Aorta (tissue), 5 donors: ENCODE measurements at regions not wholly inside any gene's neighbourhood (a gene's known extent, or its start where the extent isn't known, plus 50 kb on each side); places are given as distances from the start of the nearest gene placed in this dataset.

Experiments
- ATAC-seq: fragments of 200-7000 bp; cut with Tn5 transposase; one replicate; pipeline ENCODE4 v1.9.1; 2022; ENCODE audit warnings: moderate library complexity; ENCODE audit not compliant: low FRiP score
- DNase-seq, 2 donors: peaks; one replicate each; pipeline ENCODE4 v3.0.0-alpha.2; 2020
- H3K27ac ChIP-seq, 2 donors: one replicate each; pipeline ENCODE4 v1.5.1; 2013; ENCODE audit warnings: low read length in 2 of 2, mild to moderate bottlenecking in 2 of 2, moderate library complexity in 2 of 2, control low read depth in 1 of 2, inconsistent platforms in 1 of 2, low read depth in 1 of 2
- H3K27me3 ChIP-seq, 2 donors: one replicate each; pipeline ENCODE4 v1.6.1; 2013; ENCODE audit warnings: control low read depth in 1 of 2, low read length in 1 of 2, mild to moderate bottlenecking in 1 of 2, moderate library complexity in 1 of 2; ENCODE audit not compliant: insufficient read depth in 2 of 2, control insufficient read depth in 1 of 2
- H3K36me3 ChIP-seq, 2 donors: one replicate each; pipeline ENCODE4 v1.6.1; 2013; ENCODE audit warnings: control low read depth in 1 of 2, low read length in 1 of 2, mild to moderate bottlenecking in 1 of 2; ENCODE audit not compliant: insufficient read depth in 2 of 2, control insufficient read depth in 1 of 2
- H3K4me1 ChIP-seq, 2 donors: one replicate each; pipeline ENCODE4 v1.6.1; 2013; ENCODE audit warnings: low read length in 2 of 2, control low read depth in 1 of 2, mild to moderate bottlenecking in 1 of 2, moderate library complexity in 1 of 2; ENCODE audit not compliant: insufficient read depth in 2 of 2, control insufficient read depth in 1 of 2
- H3K4me3 ChIP-seq, 2 donors: one replicate each; pipeline ENCODE4 v1.5.1; 2013; ENCODE audit warnings: low read length in 2 of 2, control low read depth in 1 of 2, mild to moderate bottlenecking in 1 of 2
- H3K9me3 ChIP-seq: one replicate; pipeline ENCODE4 v1.6.1; 2013; ENCODE audit warnings: mild to moderate bottlenecking, low read length; ENCODE audit not compliant: control insufficient read depth
- WGBS, 2 donors: extraction: QIAGEN DNeasy Blood & Tissue Kit; methylation state at CpG; one replicate each; pipeline ENCODE4 v1.1.7; 2013; 5-methylcytosine and 5-hydroxymethylcytosine counted together
- intact Hi-C, 2 donors: fragments of 100-400 bp; cut with DNase I; formaldehyde crosslinking; loops; one replicate each; pipeline versions ENCODE4 v1.14.2 to v1.15.0; 2022
- donor health status: healthy with polysubstance abuse.
- donor health status: Bipolar disorder and iron deficiency.
- donor health status: DM: no; HTN: no; CAD: no.
- donor health status: DM: no; HTN: no; CAD: no.
- donor health status: DM: yes; HTN: yes; CAD: no.

- no peaks in the 10 kb centered on the region for H3K36me3 ChIP-seq
- H3K27me3 ChIP-seq, result no peaks in the 10 kb centered on the region
- no peak overlapping the region for H3K27ac ChIP-seq
- no peak for DNase-seq
- ATAC-seq, result no peak
- intact Hi-C loops, result no loop called here
- H3K4me1 ChIP-seq, result no peaks in the 10 kb centered on the region
- no peak overlapping the region for H3K4me3 ChIP-seq
- no peaks in the 10 kb centered on the region for H3K9me3 ChIP-seq
- WGBS, 2 donors, result 97% methylated on average over 4 of the region's 4 CpGs
Measured at GRCh38 chr3:57000012-57000411, 60.5 kb upstream of the SPATA12 start.

GRCh38 chr3:56999547-56999946 lies 60.9 kb upstream of the SPATA12 start:
- Histone ChIP-seq H3K9me3 (no peaks in the 10 kb centered on the region), H3K27ac (no peak overlapping the region), H3K27me3 (no peaks in the 10 kb centered on the region), H3K4me3 (no peak overlapping the region), H3K36me3 (no peaks in the 10 kb centered on the region), H3K4me1 (no peaks in the 10 kb centered on the region)
- ATAC-seq, result no peak
- DNase-seq, result no peak
- intact Hi-C loops, result no loop called here

- Histone ChIP-seq H3K27me3 (no peaks in the 10 kb centered on the region), H3K4me1 (no peaks in the 10 kb centered on the region), H3K4me3 (no peak overlapping the region), H3K27ac (no peak overlapping the region), H3K36me3 (no peaks in the 10 kb centered on the region), H3K9me3 (no peaks in the 10 kb centered on the region)
- intact Hi-C loops, result no loop called here
- DNase-seq (no peak), ATAC-seq (peak; percentile 10)
- 36 to 50% methylated on average over 3 of the region's 3 CpGs for WGBS, 2 donors
Measured at GRCh38 chr3:56998076-56998529, 62.4 kb upstream of the SPATA12 start.

- Histone ChIP-seq H3K4me3 (no peak overlapping the region), H3K27ac (no peak overlapping the region), H3K27me3 (no peaks in the 10 kb centered on the region), H3K4me1 (no peaks in the 10 kb centered on the region), H3K9me3 (no peaks in the 10 kb centered on the region), H3K36me3 (no peaks in the 10 kb centered on the region)
- 76 to 91% methylated on average over 5 of the region's 5 CpGs for WGBS, 2 donors
- DNase-seq (no peak), ATAC-seq (peak; percentile 55)
- intact Hi-C loops, result no loop called here
Measured at GRCh38 chr3:56997675-56998074, 62.8 kb upstream of the SPATA12 start.

- no peaks in the 10 kb centered on the region for H3K9me3 ChIP-seq
- no peak overlapping the region for H3K4me3 ChIP-seq
- DNase-seq (no peak), ATAC-seq (no peak)
- 92 to 99% methylated on average over 3 of the region's 3 CpGs for WGBS, 2 donors
- H3K4me1 ChIP-seq, result no peaks in the 10 kb centered on the region
- intact Hi-C loops, result no loop called here
- H3K27me3 ChIP-seq, result no peaks in the 10 kb centered on the region
- H3K27ac ChIP-seq, result no peak overlapping the region
- no peaks in the 10 kb centered on the region for H3K36me3 ChIP-seq
Measured at GRCh38 chr3:56997041-56997440, 63.4 kb upstream of the SPATA12 start.

- intact Hi-C loops, result loop anchor here in 1 of 2 donors (2.0 kb wide), 1 partner anchor 84 kb away; no protein-coding TSS in a partner anchor
- no peak for DNase-seq
- no peak for ATAC-seq
- Histone ChIP-seq H3K27ac (no peak overlapping the region), H3K4me1 (no peaks in the 10 kb centered on the region), H3K27me3 (no peaks in the 10 kb centered on the region), H3K9me3 (no peaks in the 10 kb centered on the region), H3K4me3 (no peak overlapping the region), H3K36me3 (no peaks in the 10 kb centered on the region)
- WGBS, 2 donors, result 93 to 95% methylated on average over 6 of the region's 6 CpGs
Measured at GRCh38 chr3:56994391-56994790, 66.1 kb upstream of the SPATA12 start.

GRCh38 chr3:56990641-56991015 lies 69.8 kb upstream of the SPATA12 start:
- Histone ChIP-seq H3K27ac (no peak overlapping the region), H3K27me3 (no peaks in the 10 kb centered on the region), H3K9me3 (no peaks in the 10 kb centered on the region), H3K4me1 (no peaks in the 10 kb centered on the region), H3K36me3 (no peaks in the 10 kb centered on the region), H3K4me3 (no peak overlapping the region)
- DNase-seq (no peak), ATAC-seq (no peak)
- 90 to 94% methylated on average over 3 of the region's 3 CpGs for WGBS, 2 donors
- intact Hi-C loops, result no loop called here

GRCh38 chr3:56989977-56990640 lies 70.4 kb upstream of the SPATA12 start:
- H3K27me3 ChIP-seq, result no peaks in the 10 kb centered on the region
- no peak for ATAC-seq
- H3K36me3 ChIP-seq, result no peaks in the 10 kb centered on the region
- no peak overlapping the region for H3K4me3 ChIP-seq
- intact Hi-C loops, result loop anchor here (1.0 to 5.0 kb wide), 3 partner anchors 188 to 288 kb away; partner anchors contain the start of gene ARHGEF3 (in 2 of the 2)
- H3K4me1 ChIP-seq, result no peaks in the 10 kb centered on the region
- DNase-seq, result no peak
- WGBS, 2 donors, result 82% methylated on average over 12 of the region's 12 CpGs
- no peaks in the 10 kb centered on the region for H3K9me3 ChIP-seq
- no peak overlapping the region for H3K27ac ChIP-seq

- intact Hi-C loops, result loop anchor here (1.0 to 5.0 kb wide), 3 partner anchors 187 to 287 kb away; partner anchors contain the start of gene ARHGEF3 (in 2 of the 2)
- Histone ChIP-seq H3K4me3 (no peak overlapping the region), H3K4me1 (no peaks in the 10 kb centered on the region), H3K27me3 (no peaks in the 10 kb centered on the region), H3K9me3 (no peaks in the 10 kb centered on the region), H3K36me3 (no peaks in the 10 kb centered on the region), H3K27ac (no peak overlapping the region)
- WGBS, 2 donors, result 46 to 53% methylated on average over 11 of the region's 11 CpGs
- DNase-seq, result peak in 1 of 2 donors; percentile 40
- peak; percentile 45 for ATAC-seq
Measured at GRCh38 chr3:56989169-56989976, 71.1 kb upstream of the SPATA12 start.
